IPS DF 4.7 (cell line): ENCODE measurements at regions not wholly inside any gene's neighbourhood (a gene's known extent, or its start where the extent isn't known, plus 50 kb on each side); places are given as distances from the start of the nearest gene placed in this dataset.

Experiments used
- DNase-seq: peaks from one replicate; pipeline ENCODE4 v3.0.0-alpha.2; 2013; ENCODE audit warnings: low spot score; ENCODE audit errors: extremely low read depth

DNA sequence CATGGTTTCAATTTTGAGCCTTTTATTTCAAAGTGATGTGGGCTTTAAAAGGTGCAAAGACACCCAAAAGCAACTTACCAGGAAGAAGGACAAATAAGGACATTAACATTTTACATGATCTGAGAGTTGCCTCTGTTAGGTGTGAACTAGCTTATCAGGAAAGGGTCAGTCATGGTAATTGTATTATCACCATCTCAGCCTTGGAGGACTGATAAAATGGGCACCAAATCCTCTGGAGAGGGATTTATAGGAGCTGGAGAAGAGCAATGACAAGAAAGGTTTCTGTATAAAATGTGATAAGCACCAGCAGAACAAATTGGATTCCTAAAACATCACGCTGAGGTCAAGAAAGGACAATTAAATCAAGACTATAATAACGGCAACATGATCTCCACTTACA, 217.7 kb upstream of the PRICKLE1 start:
- DNase-seq: no peak

DNA sequence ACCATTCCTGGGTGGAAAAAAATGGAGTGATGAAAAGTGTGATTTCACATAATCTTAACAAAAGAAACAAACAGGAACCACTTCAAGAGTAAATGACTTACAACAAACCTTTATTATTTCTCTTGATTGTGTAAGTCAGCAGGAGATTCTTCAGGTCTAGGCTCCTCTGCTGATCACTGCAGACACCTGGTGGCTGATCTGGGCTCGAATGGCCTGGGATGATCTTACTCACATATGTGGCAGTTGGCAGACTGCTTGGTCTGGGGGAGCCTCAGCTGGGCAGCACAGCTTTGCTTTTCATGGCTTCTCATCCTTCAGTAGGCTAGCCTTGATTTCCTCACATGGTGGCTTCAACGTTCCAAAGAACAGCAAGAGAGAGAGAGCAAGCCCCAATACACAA, 215.4 kb upstream of the PRICKLE1 start:
- no peak for DNase-seq

DNA sequence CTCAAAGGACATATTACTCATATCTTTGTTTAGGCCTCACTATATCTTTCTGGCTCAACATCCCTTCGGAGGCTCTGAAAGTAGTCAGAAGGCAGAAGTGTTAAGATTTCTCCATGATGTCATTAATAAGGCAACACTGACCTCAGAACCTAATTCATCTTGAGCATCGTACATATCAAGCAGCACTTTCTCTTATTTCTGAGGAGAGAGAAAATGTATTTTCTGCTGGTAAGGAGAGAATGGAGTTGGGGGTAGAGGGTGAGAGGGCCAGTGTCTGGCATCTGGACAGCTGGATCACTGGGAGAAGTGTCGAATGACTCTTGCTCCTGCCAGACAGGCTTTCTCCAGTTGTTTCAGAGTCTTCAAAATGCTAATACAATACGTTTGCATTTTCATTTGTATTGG, 213.2 kb upstream of the PRICKLE1 start:
- DNase-seq: no peak

- DNase-seq: no peak
Observed at GRCh38 chr12:42801271-42801670, 211.7 kb upstream of the PRICKLE1 start.

DNA sequence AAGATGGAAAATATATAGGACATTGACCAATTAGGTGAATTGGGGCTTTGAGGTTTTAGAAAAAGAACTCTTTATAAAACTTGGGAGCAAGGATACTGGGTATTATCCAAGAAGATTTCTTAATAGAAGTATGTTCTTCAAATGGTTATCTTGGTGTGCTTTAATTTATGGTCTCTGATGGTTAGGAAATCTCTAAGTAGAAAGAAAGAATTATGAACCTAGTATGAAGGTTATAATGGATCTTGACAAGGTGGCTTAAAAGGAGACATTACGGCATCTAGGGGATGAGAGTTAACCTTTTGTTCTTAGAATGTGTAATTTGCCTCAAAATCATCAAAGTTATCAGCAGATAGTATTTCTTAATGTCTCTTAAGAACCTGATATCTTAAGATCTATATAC, 210.4 kb upstream of the PRICKLE1 start:
- no peak for DNase-seq

DNA sequence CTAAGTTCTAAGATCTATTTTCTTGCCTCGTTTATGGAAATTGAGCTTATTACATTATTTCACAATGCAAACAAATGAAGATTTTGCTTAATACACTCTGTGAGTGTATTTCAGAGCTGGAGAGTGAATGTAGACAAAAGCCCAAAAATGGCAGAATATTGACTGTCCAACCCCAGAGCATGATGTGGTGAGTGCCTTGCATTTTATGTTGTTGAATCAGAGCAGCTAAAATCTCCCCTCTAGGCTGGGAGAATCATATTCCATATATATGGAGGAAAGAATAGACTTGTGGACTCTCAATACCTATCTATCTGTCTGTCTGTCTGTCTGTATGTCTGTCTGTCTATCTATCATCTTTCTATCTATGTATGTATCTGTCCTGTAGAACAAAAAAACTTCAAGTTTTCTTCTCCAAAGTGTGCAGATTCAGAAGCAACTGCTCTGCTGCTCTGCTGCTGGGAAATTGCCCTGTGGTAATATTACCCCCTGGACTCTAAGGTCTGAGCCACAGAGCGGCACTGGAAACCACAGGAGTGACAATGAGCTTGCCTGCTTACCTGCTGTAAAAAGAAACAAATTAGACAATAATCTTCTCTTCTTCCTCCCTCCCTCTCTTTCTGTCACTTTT, 209.4 kb upstream of the PRICKLE1 start:
- DNase-seq: no peak

GRCh38 chr12:42794806-42795205, 205.3 kb upstream of the PRICKLE1 start:
- DNase-seq: no peak

- no peak for DNase-seq
Observed at GRCh38 chr12:42793166-42793565, 203.6 kb upstream of the PRICKLE1 start.

- DNase-seq: no peak
Observed at GRCh38 chr12:42792265-42792664, 202.7 kb upstream of the PRICKLE1 start.

- no peak for DNase-seq
Observed at GRCh38 chr12:42791399-42791798, 201.9 kb upstream of the PRICKLE1 start.

DNA sequence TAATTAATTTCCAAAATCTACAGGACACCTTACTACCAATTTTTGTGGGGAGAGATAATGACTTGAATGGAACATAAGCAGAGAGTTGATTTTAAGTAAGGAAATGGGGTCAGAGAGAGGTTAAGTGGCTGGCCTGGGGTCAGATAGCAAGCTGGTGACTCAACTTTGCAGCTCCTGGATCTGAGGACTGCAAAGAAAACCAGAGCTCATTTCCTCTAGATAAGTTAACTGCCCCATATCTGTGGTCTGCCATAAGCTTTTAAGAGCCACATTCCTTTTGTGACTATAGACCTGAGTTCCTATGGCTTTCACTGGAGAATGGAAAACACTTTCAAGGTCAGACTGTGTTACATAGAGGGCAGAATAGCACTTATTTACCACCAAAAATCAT, 201.2 kb upstream of the PRICKLE1 start:
- no peak for DNase-seq

- DNase-seq: no peak
Observed at GRCh38 chr12:42789808-42790760, 200.5 kb upstream of the PRICKLE1 start.

DNA sequence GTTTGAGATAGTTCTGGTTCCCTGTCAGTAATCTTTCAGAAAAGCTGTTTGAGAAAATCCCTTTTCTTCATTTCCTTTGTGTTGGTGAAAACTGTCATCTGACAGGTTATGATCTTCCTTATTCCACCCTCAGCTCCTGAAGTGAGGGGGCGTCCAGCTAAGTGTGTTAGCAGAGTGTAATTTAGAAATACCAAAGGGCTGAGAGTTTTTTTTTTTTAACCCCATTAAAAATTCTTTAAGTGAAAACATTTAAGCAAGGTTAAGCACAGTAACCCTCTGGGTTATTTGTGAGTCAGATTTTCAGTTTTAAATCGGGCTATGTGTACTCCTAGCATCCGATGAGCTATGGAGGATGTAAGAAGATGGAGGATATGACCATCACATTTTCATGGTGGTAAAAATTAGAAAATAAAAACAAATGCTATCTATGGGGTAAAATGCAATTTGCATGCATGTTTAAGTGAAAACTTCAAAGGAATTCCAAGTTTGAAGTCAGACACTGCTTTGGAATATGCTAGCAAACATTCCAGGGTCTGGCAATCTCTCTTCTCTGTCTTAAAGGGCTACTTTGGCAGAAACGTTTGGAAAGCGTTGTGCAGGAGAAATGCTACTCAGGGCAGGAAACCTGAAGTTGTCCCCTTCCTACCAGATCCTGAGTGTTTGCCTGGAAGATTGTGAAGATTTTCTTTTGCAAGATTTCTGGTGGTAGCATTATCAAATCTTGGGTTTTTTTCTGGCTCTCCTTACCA, 197.0 kb upstream of the PRICKLE1 start:
- DNase-seq: no peak

DNA sequence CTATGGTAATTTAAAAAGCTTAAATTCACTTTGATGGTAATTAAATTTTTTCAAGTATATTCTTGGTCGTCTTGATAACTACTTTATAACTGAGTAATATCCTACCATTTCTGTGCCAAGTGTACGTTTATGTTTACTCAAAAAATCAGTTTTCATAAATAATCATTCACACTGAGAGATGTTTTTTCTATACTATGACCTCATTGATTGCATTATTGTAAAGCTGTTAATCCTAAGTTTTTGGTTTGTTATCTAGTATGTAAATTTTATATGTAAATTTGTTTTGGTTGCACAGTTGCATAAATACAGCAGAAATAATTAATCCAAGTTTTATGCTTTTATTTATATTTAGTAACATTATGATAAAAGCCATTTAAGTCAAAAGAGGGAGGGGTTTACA, 196.4 kb upstream of the PRICKLE1 start:
- no peak for DNase-seq

- no peak for DNase-seq
Observed at GRCh38 chr12:42780671-42781070, 191.1 kb upstream of the PRICKLE1 start.

DNA sequence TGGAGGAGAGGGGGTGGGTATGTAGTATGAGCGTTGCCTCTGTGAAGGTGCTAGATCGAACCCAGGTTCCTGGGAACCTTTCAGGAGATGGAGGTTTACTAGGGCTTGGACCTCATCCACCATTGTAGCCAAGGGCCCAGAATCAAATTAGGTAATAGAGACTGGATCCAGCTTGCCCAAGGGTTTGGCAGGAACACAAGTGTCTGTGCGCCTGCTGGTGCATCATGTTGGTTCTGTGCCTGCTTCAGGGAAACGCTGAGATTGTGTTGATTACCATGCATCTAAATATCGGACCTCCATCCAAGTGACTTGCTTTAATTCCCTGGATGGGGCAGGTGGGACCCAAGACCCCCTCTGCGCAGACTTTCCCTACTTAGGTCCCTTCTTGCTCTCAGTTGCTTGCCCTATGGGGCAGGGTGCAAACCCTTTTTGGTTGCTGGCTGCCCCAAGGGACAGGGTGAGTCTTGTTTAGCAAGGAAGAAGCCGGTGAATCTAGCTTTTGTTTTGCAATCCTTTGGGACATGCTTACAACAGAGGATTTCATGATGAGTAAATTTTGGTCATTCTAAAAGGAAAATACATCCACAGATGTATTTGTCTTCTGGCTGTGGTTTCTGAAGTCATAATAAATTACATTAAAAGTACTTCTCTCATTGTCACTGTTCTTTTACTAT, 189.8 kb upstream of the PRICKLE1 start:
- no peak for DNase-seq

GRCh38 chr12:42776396-42776795, 186.8 kb upstream of the PRICKLE1 start:
- DNase-seq: no peak

DNA sequence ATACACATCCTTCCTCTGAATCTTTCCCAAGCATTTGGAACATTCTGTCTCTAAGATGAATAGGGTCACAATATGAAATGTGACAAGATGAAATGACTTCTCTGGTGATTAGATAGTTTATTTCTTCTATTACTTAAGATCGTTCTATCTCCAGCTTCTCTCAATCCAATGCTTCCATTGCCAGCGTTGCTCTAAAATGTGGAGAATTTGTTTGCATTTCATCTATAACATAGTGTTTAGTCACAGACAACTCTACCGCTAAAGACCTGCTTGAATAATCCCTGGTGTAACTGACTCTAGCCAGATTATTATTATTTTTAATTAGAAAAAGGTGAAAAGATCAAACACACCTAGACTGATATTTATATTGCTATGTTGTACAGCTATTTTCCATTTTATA, 184.7 kb upstream of the PRICKLE1 start:
- no peak for DNase-seq

DNA sequence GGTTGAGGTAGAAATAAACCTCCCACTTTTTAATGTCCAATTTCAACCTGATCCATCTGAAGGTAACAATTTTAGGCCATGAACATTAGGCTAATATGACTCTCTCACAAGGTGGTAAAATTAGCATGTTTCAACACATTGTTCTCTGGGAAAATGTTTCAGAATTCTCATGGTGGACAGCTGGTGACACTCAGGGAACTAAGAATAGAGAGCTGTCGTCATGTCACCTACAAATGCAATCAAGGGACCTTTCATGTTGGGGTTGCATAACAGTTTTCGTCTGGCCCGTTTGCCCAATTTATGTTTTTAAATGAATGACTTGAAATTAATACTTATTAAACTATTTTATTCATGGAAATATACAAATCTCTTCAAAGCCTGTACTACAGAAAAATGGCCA, 180.7 kb upstream of the PRICKLE1 start:
- no peak for DNase-seq

GRCh38 chr12:42769455-42769854, 179.9 kb upstream of the PRICKLE1 start:
- no peak for DNase-seq

- no peak for DNase-seq
Observed at GRCh38 chr12:42767998-42768397, 178.5 kb upstream of the PRICKLE1 start.
